ENCODE measurements at regions not wholly inside any gene's neighbourhood (a gene's known extent, or its start where the extent isn't known, plus 50 kb on each side); places are given as distances from the start of the nearest gene placed in this dataset.
"Not testable (repeated sequence)": the region's sequence is repeated elsewhere in the genome, so short reads cannot be mapped to it uniquely, and the experiment has no call there.

DNA sequence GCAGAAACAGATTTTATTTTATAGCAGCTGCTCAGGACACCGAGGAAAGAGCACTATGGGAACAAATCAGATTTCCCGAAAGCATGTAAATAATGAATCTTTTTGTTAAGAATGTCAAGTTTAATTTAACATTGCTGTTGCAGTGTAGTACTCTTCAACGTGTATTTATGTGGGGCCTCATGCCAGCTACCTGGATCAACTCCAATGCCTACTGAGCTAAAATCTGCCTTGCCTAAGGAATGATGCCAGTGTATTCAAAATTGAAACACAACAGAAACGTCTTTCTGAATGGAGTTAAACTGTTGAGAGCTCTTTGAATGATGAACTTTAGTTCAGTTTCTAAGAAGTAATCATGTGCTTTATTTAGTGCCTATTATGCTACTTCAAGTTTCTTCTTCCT lies 1379.8 kb upstream of the ATXN8OS start:
- H3K27me3 Mint-ChIP-seq (ENCODE audit: low read depth) = no peaks in the 10 kb centered on the region
- DNase-seq (ENCODE audit: low spot score) = no peak
- no peaks in the 10 kb centered on the region for H3K4me1 Mint-ChIP-seq (ENCODE audit: low read depth)
- no peak overlapping the region for H3K4me3 Mint-ChIP-seq
- no peak overlapping the region for H3K27ac Mint-ChIP-seq
- H3K9me3 Mint-ChIP-seq = peaks cover 20% of the 10 kb centered on the region
- H3K36me3 Mint-ChIP-seq (ENCODE audit: low read depth) = no peaks in the 10 kb centered on the region

DNA sequence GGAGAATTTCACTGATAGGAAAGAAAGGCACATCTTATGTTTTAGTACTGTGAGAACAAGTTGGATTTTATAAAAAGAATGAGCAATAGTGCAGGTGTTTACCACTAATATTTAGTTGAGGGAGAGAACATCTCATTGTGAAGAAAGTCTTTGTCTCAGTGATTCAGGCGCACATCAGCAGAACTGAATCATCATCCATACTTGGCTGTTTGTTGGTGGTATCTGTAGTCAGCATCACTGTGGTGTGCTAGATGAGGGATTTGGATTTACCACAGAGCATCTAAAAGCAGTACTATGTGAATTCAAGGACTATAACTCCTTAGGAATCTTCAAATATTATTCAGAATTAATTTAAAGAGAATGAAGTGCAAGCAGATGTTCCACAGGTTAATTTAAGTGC lies 1380.5 kb upstream of the ATXN8OS start:
- no peak for DNase-seq (ENCODE audit: low spot score)
- Mint-ChIP-seq H3K27me3 (ENCODE audit: low read depth) (no peaks in the 10 kb centered on the region), H3K9me3 (peaks cover 24% of the 10 kb centered on the region), H3K27ac (no peak overlapping the region), H3K36me3 (ENCODE audit: low read depth) (no peaks in the 10 kb centered on the region), H3K4me1 (ENCODE audit: low read depth) (no peaks in the 10 kb centered on the region), H3K4me3 (no peak overlapping the region)

DNA sequence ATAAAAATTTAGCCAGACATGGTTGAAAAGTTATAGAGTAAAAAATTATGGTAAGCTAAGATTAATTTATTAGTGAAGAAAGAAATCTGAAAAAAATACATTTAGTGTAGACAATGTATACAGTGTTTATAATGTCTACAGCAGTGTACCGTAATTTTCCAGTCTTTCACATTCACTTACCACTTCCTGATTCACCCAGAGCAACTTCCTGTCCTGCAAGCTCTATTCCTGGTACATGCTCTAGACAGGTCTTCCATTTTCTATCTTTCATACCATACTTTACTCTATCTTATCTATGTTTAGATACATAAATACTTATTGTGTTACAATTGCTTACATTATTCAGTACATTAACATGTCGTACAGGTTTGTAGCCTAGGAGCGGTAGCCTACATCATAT lies 1387.8 kb upstream of the ATXN8OS start:
- peaks cover 36% of the 10 kb centered on the region for H3K9me3 Mint-ChIP-seq
- H3K4me1 Mint-ChIP-seq (ENCODE audit: low read depth) = no peaks in the 10 kb centered on the region
- H3K36me3 Mint-ChIP-seq (ENCODE audit: low read depth) = no peaks in the 10 kb centered on the region
- DNase-seq (ENCODE audit: low spot score) = no peak
- no peak overlapping the region for H3K4me3 Mint-ChIP-seq
- no peaks in the 10 kb centered on the region for H3K27me3 Mint-ChIP-seq (ENCODE audit: low read depth)
- no peak overlapping the region for H3K27ac Mint-ChIP-seq

DNA sequence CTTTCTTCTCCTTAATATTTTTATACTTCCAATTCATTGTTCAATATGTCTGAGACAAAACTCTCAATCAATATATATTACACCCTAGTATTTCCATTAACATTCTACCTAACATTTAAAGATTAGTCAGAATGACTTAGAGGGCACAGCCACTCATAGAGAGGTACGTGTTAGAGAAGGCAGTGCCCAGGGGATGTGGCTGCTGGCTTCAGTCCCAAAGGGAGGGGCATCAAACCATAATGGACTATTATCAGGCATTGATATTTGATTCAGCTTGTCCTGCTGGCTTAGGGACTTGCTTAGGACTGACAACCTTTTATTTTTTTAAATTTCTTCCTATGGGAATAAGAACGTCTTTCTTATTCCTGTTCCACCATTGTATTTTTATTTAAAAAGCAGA lies 1392.0 kb upstream of the ATXN8OS start:
- H3K4me1 Mint-ChIP-seq (ENCODE audit: low read depth) = no peaks in the 10 kb centered on the region
- H3K4me3 Mint-ChIP-seq = no peak overlapping the region
- no peak for DNase-seq (ENCODE audit: low spot score)
- H3K9me3 Mint-ChIP-seq = peaks cover 34% of the 10 kb centered on the region
- no peaks in the 10 kb centered on the region for H3K36me3 Mint-ChIP-seq (ENCODE audit: low read depth)
- H3K27me3 Mint-ChIP-seq (ENCODE audit: low read depth) = no peaks in the 10 kb centered on the region
- H3K27ac Mint-ChIP-seq = no peak overlapping the region

DNA sequence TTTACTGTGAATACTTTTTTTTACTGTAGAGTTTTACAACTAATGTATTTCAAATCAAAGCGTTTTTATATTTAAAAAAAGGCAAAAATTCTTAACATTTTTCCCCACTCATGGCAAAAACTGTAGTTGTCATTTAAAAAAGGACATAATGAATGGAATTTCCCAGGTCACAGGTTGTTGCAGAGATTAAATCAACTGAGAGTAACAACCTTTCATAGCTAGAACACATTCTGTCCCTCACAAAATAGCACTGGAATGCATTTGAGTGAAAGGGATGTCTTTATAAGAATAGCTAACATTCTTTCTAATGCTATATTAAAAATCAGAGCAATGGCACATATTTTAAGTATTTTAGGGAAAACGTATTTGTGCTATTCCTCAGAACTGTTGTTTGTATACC lies 1393.3 kb upstream of the ATXN8OS start:
- Mint-ChIP-seq H3K9me3 (peaks cover 29% of the 10 kb centered on the region), H3K4me3 (no peak overlapping the region), H3K36me3 (ENCODE audit: low read depth) (no peaks in the 10 kb centered on the region), H3K27ac (no peak overlapping the region), H3K27me3 (ENCODE audit: low read depth) (no peaks in the 10 kb centered on the region), H3K4me1 (ENCODE audit: low read depth) (no peaks in the 10 kb centered on the region)
- no peak for DNase-seq (ENCODE audit: low spot score)

DNA sequence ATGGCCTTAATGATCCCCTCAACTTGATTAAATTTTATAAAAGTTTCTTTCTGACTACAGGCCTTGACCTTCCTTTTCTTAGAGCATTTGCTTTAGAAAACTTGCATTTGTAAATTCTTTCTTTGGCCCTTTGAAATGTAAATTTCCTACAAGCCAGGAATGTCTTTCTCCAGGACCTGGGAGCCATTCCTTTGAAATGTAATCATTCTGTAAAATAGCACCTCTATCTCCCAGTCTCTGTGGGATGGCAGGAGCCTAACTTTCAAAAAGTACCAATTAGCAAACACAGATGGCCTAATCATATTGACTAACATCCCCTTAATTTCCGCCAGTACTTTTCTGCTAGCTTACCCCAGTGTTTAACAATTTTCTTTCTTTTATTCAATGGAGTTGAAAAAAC lies 1394.2 kb upstream of the ATXN8OS start:
- no peaks in the 10 kb centered on the region for H3K27me3 Mint-ChIP-seq (ENCODE audit: low read depth)

DNA sequence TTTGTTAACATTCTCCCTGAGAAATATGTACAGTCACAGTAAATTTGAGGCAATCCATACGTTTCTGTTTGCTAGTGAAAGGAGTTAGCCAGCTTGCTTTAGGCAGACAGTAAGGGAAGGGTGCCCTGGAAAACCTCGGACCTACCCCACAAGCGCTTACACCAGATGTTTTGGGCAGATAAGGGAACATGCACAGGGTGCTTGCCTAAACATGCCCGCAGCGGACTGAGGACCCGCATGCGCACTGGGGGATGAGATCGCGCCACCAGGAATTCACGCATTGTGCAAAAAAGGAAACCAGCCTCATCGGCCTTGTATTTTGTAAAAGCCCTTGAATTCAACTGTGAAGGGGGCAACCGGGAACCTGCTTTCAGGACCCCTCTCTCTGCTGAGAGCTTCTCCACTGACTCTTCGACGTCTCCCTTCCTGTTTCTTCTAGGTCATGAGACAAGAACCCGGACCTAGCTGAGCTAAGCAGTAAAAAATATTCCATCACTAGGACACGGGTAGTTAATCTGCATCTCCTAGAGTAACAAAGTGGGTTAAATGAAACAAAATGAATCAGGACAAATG lies 1399.2 kb upstream of the ATXN8OS start:
- H3K27me3 Mint-ChIP-seq (ENCODE audit: low read depth) = no peaks in the 10 kb centered on the region
- no peak overlapping the region for H3K27ac Mint-ChIP-seq
- no peak for DNase-seq (ENCODE audit: low spot score)
- no peaks in the 10 kb centered on the region for H3K36me3 Mint-ChIP-seq (ENCODE audit: low read depth)
- no peaks in the 10 kb centered on the region for H3K4me1 Mint-ChIP-seq (ENCODE audit: low read depth)
- H3K9me3 Mint-ChIP-seq = peaks cover 40% of the 10 kb centered on the region
- no peak overlapping the region for H3K4me3 Mint-ChIP-seq

More for the DNA sequence above, 1394.2 kb upstream of the ATXN8OS start:
- Mint-ChIP-seq H3K4me3 (no peak overlapping the region), H3K27ac (no peak overlapping the region), H3K9me3 (peaks cover 30% of the 10 kb centered on the region), H3K36me3 (ENCODE audit: low read depth) (no peaks in the 10 kb centered on the region), H3K4me1 (ENCODE audit: low read depth) (no peaks in the 10 kb centered on the region)
- no peak for DNase-seq (ENCODE audit: low spot score)

DNA sequence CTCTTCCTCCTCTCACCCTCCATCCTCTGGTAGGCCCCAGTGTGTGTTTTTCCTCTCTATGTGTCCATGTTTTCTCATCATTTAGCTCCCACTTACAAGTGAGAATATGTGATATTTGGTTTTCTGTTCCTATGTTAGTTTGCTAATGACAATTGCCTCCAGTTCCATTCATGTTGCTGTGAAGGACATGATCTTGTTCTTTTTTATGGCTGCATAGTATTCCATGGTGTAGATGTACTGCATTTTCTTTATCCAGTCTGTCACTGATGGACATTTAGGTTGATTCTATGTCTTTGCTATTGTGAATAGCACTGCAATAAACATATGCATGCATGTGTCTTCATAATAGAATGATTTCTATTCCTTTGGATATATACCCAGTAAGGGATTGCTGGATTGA lies 1401.6 kb upstream of the ATXN8OS start:
- not testable (repeated sequence) for H3K4me1 Mint-ChIP-seq (ENCODE audit: low read depth); DNase-seq (ENCODE audit: low spot score); H3K4me3 Mint-ChIP-seq; H3K27ac Mint-ChIP-seq; H3K27me3 Mint-ChIP-seq (ENCODE audit: low read depth); H3K36me3 Mint-ChIP-seq (ENCODE audit: low read depth)
- peaks cover 34% of the 10 kb centered on the region for H3K9me3 Mint-ChIP-seq

DNA sequence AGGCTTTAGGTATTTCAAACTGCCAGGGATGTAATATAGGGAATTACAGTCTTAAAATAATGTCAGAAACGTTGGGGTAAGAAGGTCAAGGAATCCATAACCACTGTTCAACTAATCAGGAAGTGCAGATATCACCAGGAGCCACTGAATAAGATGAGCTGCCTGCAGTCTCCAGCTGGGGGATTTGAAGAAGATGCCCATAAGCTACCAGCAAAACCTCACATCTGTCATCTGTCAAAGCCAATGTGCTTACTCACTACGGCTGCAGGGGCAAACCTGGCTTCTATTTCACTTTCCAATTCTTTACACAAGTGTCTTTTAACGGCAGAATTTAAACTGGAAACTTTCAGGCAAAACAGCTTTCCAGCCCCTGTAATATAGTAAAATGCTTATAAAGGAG lies 1410.1 kb upstream of the ATXN8OS start:
- H3K27me3 Mint-ChIP-seq (ENCODE audit: low read depth) = no peaks in the 10 kb centered on the region
- H3K27ac Mint-ChIP-seq = no peak overlapping the region
- no peaks in the 10 kb centered on the region for H3K4me1 Mint-ChIP-seq (ENCODE audit: low read depth)
- no peak overlapping the region for H3K4me3 Mint-ChIP-seq
- DNase-seq (ENCODE audit: low spot score) = no peak
- H3K36me3 Mint-ChIP-seq (ENCODE audit: low read depth) = no peaks in the 10 kb centered on the region
- H3K9me3 Mint-ChIP-seq = peaks cover 36% of the 10 kb centered on the region

DNA sequence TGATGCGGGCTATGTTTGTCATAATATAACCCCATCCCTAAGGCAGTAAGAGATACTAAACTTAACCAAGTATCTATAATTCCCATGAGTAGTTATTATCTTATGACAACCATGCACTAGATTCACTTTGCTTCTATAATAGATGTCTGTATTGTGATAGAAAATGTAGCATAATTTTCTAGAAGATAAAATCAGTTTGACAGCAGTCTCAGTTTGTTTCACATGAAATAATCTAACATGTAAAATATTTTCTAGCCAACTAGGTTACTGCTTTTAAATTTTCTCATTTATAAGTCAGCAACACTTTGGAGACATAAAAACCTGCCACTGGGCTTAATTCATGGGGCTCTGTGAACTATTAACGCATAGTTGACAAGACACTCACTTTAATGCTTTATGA lies 1410.7 kb upstream of the ATXN8OS start:
- H3K36me3 Mint-ChIP-seq (ENCODE audit: low read depth) = no peaks in the 10 kb centered on the region
- DNase-seq (ENCODE audit: low spot score) = no peak
- no peaks in the 10 kb centered on the region for H3K27me3 Mint-ChIP-seq (ENCODE audit: low read depth)
- no peak overlapping the region for H3K27ac Mint-ChIP-seq
- peaks cover 36% of the 10 kb centered on the region for H3K9me3 Mint-ChIP-seq
- H3K4me3 Mint-ChIP-seq = no peak overlapping the region
- no peaks in the 10 kb centered on the region for H3K4me1 Mint-ChIP-seq (ENCODE audit: low read depth)

DNA sequence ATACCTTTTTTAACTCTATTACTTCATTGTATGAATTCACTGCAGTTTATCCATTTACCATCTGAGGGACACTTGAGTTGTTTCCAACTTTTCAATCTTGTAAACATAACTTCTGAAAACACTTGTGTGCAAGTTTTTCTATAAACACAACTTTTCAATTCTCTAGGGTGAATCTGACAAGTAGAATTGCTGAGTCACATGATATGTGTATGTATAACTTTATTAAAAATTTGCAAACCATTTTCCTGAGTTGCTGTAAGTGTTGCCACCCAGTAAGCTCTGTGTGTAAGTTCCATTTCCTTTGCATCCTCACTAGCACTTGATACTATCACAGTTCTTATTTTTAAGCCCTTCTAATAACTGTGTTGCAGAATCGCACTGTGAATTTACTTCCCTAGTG lies 1415.6 kb upstream of the ATXN8OS start:
- Mint-ChIP-seq H3K4me3 (no peak overlapping the region), H3K36me3 (ENCODE audit: low read depth) (no peaks in the 10 kb centered on the region), H3K4me1 (ENCODE audit: low read depth) (no peaks in the 10 kb centered on the region), H3K27me3 (ENCODE audit: low read depth) (no peaks in the 10 kb centered on the region), H3K9me3 (peaks cover 33% of the 10 kb centered on the region), H3K27ac (no peak overlapping the region)
- no peak for DNase-seq (ENCODE audit: low spot score)

DNA sequence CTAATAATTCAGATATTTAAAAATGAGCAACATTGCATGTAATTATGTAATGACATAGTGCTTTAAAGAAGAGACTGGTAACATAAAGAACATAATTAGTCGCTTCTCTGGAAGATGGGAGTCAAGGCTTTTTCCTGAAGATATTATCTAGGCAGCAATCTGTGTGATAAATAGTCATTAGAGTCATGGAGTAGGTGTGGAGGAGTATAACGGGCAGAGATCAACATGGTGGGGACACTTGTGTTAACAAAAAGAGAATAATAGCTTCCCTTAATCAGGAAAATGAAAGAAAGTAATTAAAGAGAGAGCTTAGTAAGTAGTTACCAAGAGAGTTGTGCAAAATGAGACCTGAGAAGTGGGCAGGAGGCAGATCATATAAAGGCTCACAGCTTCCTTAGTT lies 1417.1 kb upstream of the ATXN8OS start:
- H3K27me3 Mint-ChIP-seq (ENCODE audit: low read depth) = no peaks in the 10 kb centered on the region
- no peaks in the 10 kb centered on the region for H3K36me3 Mint-ChIP-seq (ENCODE audit: low read depth)
- no peaks in the 10 kb centered on the region for H3K4me1 Mint-ChIP-seq (ENCODE audit: low read depth)
- DNase-seq (ENCODE audit: low spot score) = no peak
- no peak overlapping the region for H3K4me3 Mint-ChIP-seq
- H3K9me3 Mint-ChIP-seq = peaks cover 37% of the 10 kb centered on the region
- H3K27ac Mint-ChIP-seq = no peak overlapping the region

DNA sequence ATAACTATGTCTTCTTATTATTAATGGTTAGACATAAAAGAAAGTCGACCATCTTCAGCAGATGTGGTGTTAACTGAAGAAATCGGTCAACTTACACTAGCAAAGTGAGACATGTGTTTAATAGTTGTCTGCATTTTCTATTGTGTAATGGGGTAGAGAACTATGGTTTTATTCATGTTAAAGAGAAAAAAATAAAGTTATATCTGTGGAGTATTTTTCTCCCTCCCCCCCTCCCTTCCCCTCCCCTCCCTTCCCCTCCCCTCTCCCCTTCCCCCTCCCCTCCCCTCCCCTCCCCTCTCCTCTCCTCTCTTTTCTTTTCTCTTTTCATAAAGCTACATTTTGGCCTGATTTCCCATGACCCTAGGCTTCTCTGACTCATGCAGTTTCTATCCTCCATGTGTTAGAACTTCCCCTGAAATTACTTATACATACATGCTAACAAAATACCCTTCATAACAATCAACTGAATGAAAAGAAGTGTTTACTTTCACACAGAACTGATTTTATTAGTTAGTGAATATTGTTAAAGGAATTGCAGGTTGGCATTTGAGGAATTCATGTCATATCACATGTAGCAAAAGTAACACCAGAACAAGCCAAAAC lies 1431.0 kb upstream of the ATXN8OS start:
- H3K27me3 Mint-ChIP-seq (ENCODE audit: low read depth) = no peaks in the 10 kb centered on the region
- H3K36me3 Mint-ChIP-seq (ENCODE audit: low read depth) = no peaks in the 10 kb centered on the region
- DNase-seq (ENCODE audit: low spot score) = no peak
- H3K4me1 Mint-ChIP-seq (ENCODE audit: low read depth) = no peaks in the 10 kb centered on the region
- no peak overlapping the region for H3K4me3 Mint-ChIP-seq
- no peak overlapping the region for H3K27ac Mint-ChIP-seq
- H3K9me3 Mint-ChIP-seq = peaks cover 24% of the 10 kb centered on the region

DNA sequence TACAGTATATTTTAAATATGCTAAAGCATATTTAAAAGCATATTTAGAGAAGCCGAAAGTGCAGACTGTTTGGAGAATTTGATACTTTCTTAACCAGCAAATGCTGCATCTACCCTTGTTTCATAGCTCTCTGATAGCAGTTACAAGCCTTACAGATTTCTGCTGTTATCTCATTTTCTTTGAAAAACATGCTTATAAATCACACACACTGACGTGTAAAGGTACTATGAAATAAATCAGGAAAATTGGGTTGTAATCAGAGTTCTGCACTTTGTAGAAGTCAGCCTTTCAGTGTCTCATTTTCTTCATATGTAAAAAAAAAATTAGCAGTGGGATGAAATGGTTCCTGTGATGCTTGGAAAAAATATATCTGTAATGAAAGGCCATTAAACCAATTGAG lies 1432.4 kb upstream of the ATXN8OS start:
- H3K27me3 Mint-ChIP-seq (ENCODE audit: low read depth) = no peaks in the 10 kb centered on the region
- no peak overlapping the region for H3K27ac Mint-ChIP-seq
- H3K4me3 Mint-ChIP-seq = no peak overlapping the region
- H3K9me3 Mint-ChIP-seq = peaks cover 30% of the 10 kb centered on the region
- no peaks in the 10 kb centered on the region for H3K4me1 Mint-ChIP-seq (ENCODE audit: low read depth)
- no peak for DNase-seq (ENCODE audit: low spot score)
- H3K36me3 Mint-ChIP-seq (ENCODE audit: low read depth) = no peaks in the 10 kb centered on the region

DNA sequence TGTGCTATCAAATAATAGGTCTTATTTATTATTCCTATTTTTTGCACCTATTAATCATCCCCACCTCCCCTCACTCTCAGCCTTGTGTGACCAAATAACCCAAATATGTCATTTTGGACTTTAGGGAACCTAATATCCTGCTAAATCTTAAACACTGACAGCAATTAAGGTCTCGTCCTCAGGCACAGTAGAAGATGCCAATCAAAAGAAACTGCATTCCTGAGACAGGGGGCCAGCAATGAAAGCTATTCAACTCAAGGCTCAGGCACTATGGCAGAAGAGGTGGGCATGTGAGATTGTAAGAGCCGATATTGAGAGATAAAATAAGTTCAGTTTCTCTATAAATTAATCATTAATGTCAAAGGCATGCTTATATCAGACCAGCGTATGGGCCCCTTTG lies 1437.7 kb upstream of the PCDH9 start:
- Mint-ChIP-seq H3K4me3 (no peak overlapping the region), H3K27me3 (ENCODE audit: low read depth) (no peaks in the 10 kb centered on the region), H3K9me3 (peaks cover 28% of the 10 kb centered on the region), H3K4me1 (ENCODE audit: low read depth) (no peaks in the 10 kb centered on the region), H3K27ac (no peak overlapping the region), H3K36me3 (ENCODE audit: low read depth) (no peaks in the 10 kb centered on the region)
- DNase-seq (ENCODE audit: low spot score) = no peak

Data from T-helper 2 cell treated with Interferon-gamma antibody and Interleukin-4, amounts not matched to agents 5 μg/mL and 100 μg/mL, for 36 hours (primary cell).